ENCODE measurements at regions not wholly inside any gene's neighbourhood (a gene's known extent, or its start where the extent isn't known, plus 50 kb on each side); places are given as distances from the start of the nearest gene placed in this dataset.

- TF ChIP-seq ZBTB11 (CRISPR knock-in tag; IDR thresholded peaks at IDR 0.05) (no peak), JUND (IDR thresholded peaks at IDR 0.05; ENCODE audit: low read depth, low read length) (no peak), TCF3 (IDR thresholded peaks at IDR 0.05; ENCODE audit: borderline replicate concordance, insufficient read depth, low read depth, low read length) (no peak), ZBTB33 (IDR thresholded peaks at IDR 0.05) (no peak), SP1 (IDR thresholded peaks at IDR 0.05; ENCODE audit: low read depth, low read length) (no peak), MTA2 (IDR thresholded peaks at IDR 0.05; ENCODE audit: low read depth) (no peak), TCF7 (IDR thresholded peaks at IDR 0.05; ENCODE audit: borderline replicate concordance) (no peak)
- no peak overlapping the region for H2AFZ ChIP-seq (ENCODE audit: control insufficient read depth, low read depth, low read length)
- ATAC-seq (no peak), DNase-seq (ENCODE audit: low read depth, low spot score) (no peak), FAIRE-seq (no peak)
- no TSS peak for BruUV-seq (replicated peaks)
- H3K36me3 ChIP-seq (ENCODE audit: control insufficient read depth in 2 of 2, insufficient read depth in 2 of 2, low read length in 1 of 2), result no peaks in the 10 kb centered on the region
- intact Hi-C loops (cut with micrococcal nuclease; ENCODE audit: unreplicated experiment) (no loop called here), in situ Hi-C loops (cut with MboI) (no loop called here)
- H3K4me3 ChIP-seq, result no peak overlapping the region
- H3K4me1 ChIP-seq (ENCODE audit: control insufficient read depth, insufficient read depth, low read length), result no peaks in the 10 kb centered on the region
- H3K79me2 ChIP-seq (ENCODE audit: control insufficient read depth, insufficient read depth, low read length), result no peaks in the 10 kb centered on the region
- no peaks in the 10 kb centered on the region for H3K27me3 ChIP-seq (replicated peaks in 1 of 2; ENCODE audit: control insufficient read depth in 2 of 2, insufficient read depth in 2 of 2, low read length in 1 of 2)
- ChIA-PET RAD21 (ENCODE audit: unreplicated experiment) (no interaction called here), CTCF (no interaction called here), POLR2A (no interaction called here), SMC1A (ENCODE audit: uncharacterized antibody, unreplicated experiment) (no interaction called here)
- no peaks in the 10 kb centered on the region for H3K9me3 ChIP-seq (replicated peaks; ENCODE audit: control insufficient read depth, insufficient read depth, low read length)
- H3K9ac ChIP-seq (ENCODE audit: control insufficient read depth, insufficient read depth, low read length), result no peak overlapping the region
- H3K27ac ChIP-seq (ENCODE audit: control insufficient read depth, insufficient read depth), result no peak overlapping the region
- WGBS (ENCODE audit: insufficient coverage, insufficient replicate concordance, low lambda C conversion rate, missing lambda C conversion rate), result 0% methylated on average over 1 of the region's 1 CpG
- no peaks in the 10 kb centered on the region for H4K20me1 ChIP-seq (ENCODE audit: control insufficient read depth, insufficient read depth)
- H3K4me2 ChIP-seq (ENCODE audit: control insufficient read depth, insufficient read depth), result no peak overlapping the region
Measured at GRCh38 chr10:57786331-57786730, 481.4 kb downstream of the IPMK start.

All from GM12878 (cell line).